SU-DHL-6 (cell line): ENCODE measurements at regions not wholly inside any gene's neighbourhood (a gene's known extent, or its start where the extent isn't known, plus 50 kb on each side); places are given as distances from the start of the nearest gene placed in this dataset.

Source experiments
- H2AFZ ChIP-seq: fragments of 200-600 bp; sonication (generic); 2 replicates; pipeline ENCODE4 v1.6.1; 2014; ENCODE audit warnings: low read depth, mild to moderate bottlenecking, moderate library complexity, mixed read lengths, antibody characterized with exemption, low read length; ENCODE audit not compliant: severe bottlenecking
- H3F3A ChIP-seq: fragments of 200-600 bp; shearing (Covaris generic); 2 replicates; pipeline ENCODE4 v1.6.0; 2016; ENCODE audit warnings: antibody characterized with exemption, mild to moderate bottlenecking; ENCODE audit not compliant: insufficient read depth
- H3K27ac ChIP-seq: fragments of 200-600 bp; sonication (generic); 2 replicates; pipeline ENCODE4 v1.5.1; 2016; ENCODE audit warnings: low read depth, mild to moderate bottlenecking, low read length, moderate library complexity, mixed read lengths
- H3K27me3 ChIP-seq: fragments of 200-600 bp; sonication (generic), shearing (Covaris generic); 2 replicates; pipeline ENCODE4 v1.6.0; 2014; ENCODE audit warnings: mild to moderate bottlenecking, low read length
- H3K36me3 ChIP-seq: fragments of 200-600 bp; sonication (generic); 2 replicates; pipeline ENCODE4 v1.6.1; 2014; ENCODE audit warnings: mild to moderate bottlenecking, low read length, mixed read lengths
- H3K4me2 ChIP-seq: fragments of 300-600, 200-600 bp; shearing (Covaris generic), sonication (generic); 2 replicates; pipeline ENCODE4 v1.6.0; 2014; ENCODE audit warnings: low read length, low read depth, mild to moderate bottlenecking; ENCODE audit not compliant: poor library complexity, severe bottlenecking
- H3K4me3 ChIP-seq: fragments of 200-600 bp; sonication (generic); 2 replicates; pipeline ENCODE4 v1.5.1; 2014; ENCODE audit warnings: antibody characterized with exemption, low read length, mild to moderate bottlenecking, mixed read lengths; ENCODE audit not compliant: insufficient read depth, poor library complexity, severe bottlenecking
- H3K79me2 ChIP-seq: fragments of 200-600 bp; sonication (generic); 2 replicates; pipeline ENCODE4 v1.6.1; 2014; ENCODE audit warnings: mild to moderate bottlenecking, low read length, moderate library complexity; ENCODE audit not compliant: insufficient read depth
- H3K9ac ChIP-seq: fragments of 200-600 bp; sonication (generic); 2 replicates; pipeline ENCODE4 v1.7.0; 2014; ENCODE audit warnings: mild to moderate bottlenecking, low read length
- H3K9me2 ChIP-seq: fragments of 200-600 bp; sonication (generic); replicated peaks from 2 replicates; pipeline ENCODE4 v1.6.1; 2014; ENCODE audit warnings: low read length; ENCODE audit not compliant: insufficient read depth
- H3K9me3 ChIP-seq: fragments of 200-600 bp; sonication (generic); 2 replicates; pipeline ENCODE4 v1.6.1; 2014; ENCODE audit warnings: low read length, mixed read lengths; ENCODE audit not compliant: insufficient read depth
- H4K20me1 ChIP-seq: fragments of 200-600 bp; sonication (generic); 2 replicates; pipeline ENCODE4 v1.6.1; 2014; ENCODE audit warnings: low read depth, mild to moderate bottlenecking, antibody characterized with exemption, low read length, moderate library complexity, mixed read lengths
- CTCF ChIP-seq: fragments of 200-600 bp; sonication (generic); IDR thresholded peaks from one replicate; pipeline ENCODE4 v1.5.1; 2017; ENCODE audit warnings: antibody characterized with exemption, mild to moderate bottlenecking, low read length, moderate library complexity; ENCODE audit not compliant: insufficient read depth, poor library complexity, severe bottlenecking
- EZH2phosphoT487 ChIP-seq: fragments of 200-600 bp; sonication (generic), shearing (Covaris generic); conservative IDR thresholded peaks from 2 replicates; pipeline ENCODE4 v1.6.1; 2018; ENCODE audit warnings: mild to moderate bottlenecking, antibody characterized with exemption, low read length, moderate library complexity, mixed read lengths

- TF ChIP-seq CTCF (no peak), EZH2phosphoT487 (no peak)
- no peaks in the 10 kb centered on the region for H3K36me3 ChIP-seq
- no peak overlapping the region for H2AFZ ChIP-seq
- H3K79me2 ChIP-seq, result no peaks in the 10 kb centered on the region
- H3K27me3 ChIP-seq, result no peaks in the 10 kb centered on the region
- H3F3A ChIP-seq, result no peaks in the 10 kb centered on the region
- no peak overlapping the region for H3K4me3 ChIP-seq
- H3K9me3 ChIP-seq, result no peaks in the 10 kb centered on the region
- H3K9ac ChIP-seq, result no peak overlapping the region
- H3K9me2 ChIP-seq, result no peaks in the 10 kb centered on the region
- H3K4me2 ChIP-seq, result no peak overlapping the region
- no peaks in the 10 kb centered on the region for H4K20me1 ChIP-seq
- H3K27ac ChIP-seq, result no peak overlapping the region
Measured at GRCh38 chr6:10180138-10181074, 234.5 kb downstream of the TFAP2A start.

GRCh38 chr6:10177704-10178103 is 237.2 kb downstream of the TFAP2A start:
- no peak overlapping the region for H2AFZ ChIP-seq
- TF ChIP-seq EZH2phosphoT487, result no peak
- TF ChIP-seq CTCF, result no peak
- no peak overlapping the region for H3K4me3 ChIP-seq
- no peaks in the 10 kb centered on the region for H3K79me2 ChIP-seq
- no peaks in the 10 kb centered on the region for H4K20me1 ChIP-seq
- H3K9me2 ChIP-seq, result no peaks in the 10 kb centered on the region
- no peaks in the 10 kb centered on the region for H3K27me3 ChIP-seq
- H3F3A ChIP-seq, result no peaks in the 10 kb centered on the region
- no peak overlapping the region for H3K9ac ChIP-seq
- no peak overlapping the region for H3K27ac ChIP-seq
- no peaks in the 10 kb centered on the region for H3K9me3 ChIP-seq
- no peaks in the 10 kb centered on the region for H3K36me3 ChIP-seq
- H3K4me2 ChIP-seq, result no peak overlapping the region

GRCh38 chr6:10175362-10175761 is 239.5 kb downstream of the TFAP2A start:
- Histone ChIP-seq H2AFZ (no peak overlapping the region), H3K9me3 (no peaks in the 10 kb centered on the region), H3K9ac (no peak overlapping the region), H3K9me2 (no peaks in the 10 kb centered on the region), H4K20me1 (no peaks in the 10 kb centered on the region), H3F3A (no peaks in the 10 kb centered on the region), H3K79me2 (no peaks in the 10 kb centered on the region), H3K27me3 (no peaks in the 10 kb centered on the region), H3K27ac (no peak overlapping the region), H3K4me3 (no peak overlapping the region), H3K4me2 (no peak overlapping the region), H3K36me3 (no peaks in the 10 kb centered on the region)
- no peak for TF ChIP-seq CTCF
- no peak for TF ChIP-seq EZH2phosphoT487
